Epidermal melanocyte (primary cell): ENCODE measurements at regions not wholly inside any gene's neighbourhood (a gene's known extent, or its start where the extent isn't known, plus 50 kb on each side); places are given as distances from the start of the nearest gene placed in this dataset.
A peak's percentile ranks its signal among the peaks of the same experiment; 100 is the strongest.
"Not testable (repeated sequence)": the region's sequence is repeated elsewhere in the genome, so short reads cannot be mapped to it uniquely, and the experiment has no call there.

ENCODE experiments used
- DNase-seq: peaks from one replicate; pipeline ENCODE4 v3.0.0; 2011; ENCODE audit warnings: low spot score; ENCODE audit not compliant: insufficient read length

- DNase-seq = not testable (repeated sequence)
Measured at GRCh38 chr2:95725677-95726076, 133.9 kb downstream of the TRIM43 start.

GRCh38 chr2:95727420-95727819 lies 135.6 kb downstream of the TRIM43 start:
- not testable (repeated sequence) for DNase-seq

GRCh38 chr2:95728878-95729596 lies 137.2 kb downstream of the TRIM43 start:
- peak; percentile 76 for DNase-seq

DNA sequence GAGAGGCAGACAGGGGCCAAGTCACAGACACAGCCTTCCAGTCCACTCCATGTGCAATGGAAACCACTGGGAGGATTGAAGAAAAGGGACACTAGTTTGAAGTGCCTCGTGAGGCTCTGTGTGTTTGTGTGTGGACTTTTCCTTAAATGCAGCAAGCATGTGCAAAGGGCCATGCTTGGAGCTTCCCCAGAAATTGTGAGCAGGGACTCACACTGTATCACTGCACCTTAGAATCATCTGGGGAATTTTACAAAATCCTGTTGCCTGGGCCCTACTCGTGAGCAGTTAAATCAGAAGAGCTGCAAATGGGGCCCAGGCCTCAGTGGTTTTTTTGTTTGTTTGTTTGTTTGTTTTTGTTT lies 137.8 kb downstream of the TRIM43 start:
- DNase-seq = no peak

GRCh38 chr2:95730813-95731212 lies 139.0 kb downstream of the TRIM43 start:
- DNase-seq = no peak

DNA sequence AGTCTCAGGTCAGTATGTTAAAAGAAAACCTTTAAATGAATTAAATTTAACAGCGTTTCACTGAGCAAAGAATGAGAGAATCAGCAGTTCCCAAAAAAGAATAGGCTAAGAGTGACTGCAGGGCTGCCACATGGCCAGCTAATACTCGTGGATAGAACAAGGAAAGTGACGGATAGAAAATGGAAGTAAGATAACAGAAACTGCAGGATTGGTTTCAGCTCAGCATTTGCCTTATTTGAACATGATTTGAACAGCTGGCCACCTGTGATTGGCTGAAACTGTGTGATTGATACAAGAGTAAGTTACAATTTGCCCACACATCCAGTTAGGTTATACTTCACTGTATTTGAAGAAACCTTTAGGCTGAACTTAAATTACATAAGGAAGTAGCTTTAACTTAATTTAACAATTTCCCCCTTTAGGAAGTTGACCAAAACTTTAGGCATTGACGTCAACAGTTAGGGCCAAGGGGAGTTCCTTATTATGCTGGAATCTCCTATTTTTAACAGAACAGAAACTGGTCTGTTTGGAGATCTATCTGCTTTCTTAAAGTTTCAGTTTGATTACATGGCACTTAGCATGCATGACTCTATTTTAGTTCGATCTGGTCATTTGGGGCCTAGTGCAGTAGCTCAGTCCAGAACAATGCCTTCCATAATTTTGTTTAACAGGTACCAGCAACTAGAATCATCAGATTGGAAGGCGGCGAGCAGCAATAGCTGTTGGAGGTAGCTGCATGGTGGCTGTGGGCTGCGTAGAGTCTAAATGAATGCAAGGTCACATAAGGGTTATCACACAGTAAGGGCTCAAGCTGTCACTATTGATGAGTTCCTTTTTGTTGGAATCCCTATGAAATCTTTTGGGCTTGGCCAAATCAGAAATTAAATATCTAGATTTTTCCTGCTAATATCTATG lies 143.4 kb downstream of the TRIM43 start:
- no peak for DNase-seq

DNA sequence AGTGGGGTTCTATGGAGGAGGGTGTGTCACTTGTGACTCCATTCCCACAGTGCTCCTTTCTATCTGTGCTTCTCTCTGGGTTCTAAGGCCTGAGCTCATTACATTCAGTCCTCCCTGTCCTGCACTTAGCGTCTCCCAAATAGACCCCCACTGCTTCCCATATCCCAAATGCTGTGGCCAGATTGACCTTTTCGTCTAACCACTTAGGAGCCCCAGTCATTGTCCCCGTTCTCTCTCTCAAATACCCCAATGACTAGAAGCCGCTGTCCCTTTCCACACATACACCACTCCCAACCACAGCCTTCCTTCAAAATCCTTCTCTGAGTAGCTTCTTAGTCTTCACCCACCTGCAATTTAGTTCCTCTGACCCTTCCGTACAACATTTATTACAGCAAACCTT lies 146.5 kb downstream of the TRIM43 start:
- no peak for DNase-seq

GRCh38 chr2:95752126-95752525 lies 160.3 kb downstream of the TRIM43 start:
- not testable (repeated sequence) for DNase-seq

DNA sequence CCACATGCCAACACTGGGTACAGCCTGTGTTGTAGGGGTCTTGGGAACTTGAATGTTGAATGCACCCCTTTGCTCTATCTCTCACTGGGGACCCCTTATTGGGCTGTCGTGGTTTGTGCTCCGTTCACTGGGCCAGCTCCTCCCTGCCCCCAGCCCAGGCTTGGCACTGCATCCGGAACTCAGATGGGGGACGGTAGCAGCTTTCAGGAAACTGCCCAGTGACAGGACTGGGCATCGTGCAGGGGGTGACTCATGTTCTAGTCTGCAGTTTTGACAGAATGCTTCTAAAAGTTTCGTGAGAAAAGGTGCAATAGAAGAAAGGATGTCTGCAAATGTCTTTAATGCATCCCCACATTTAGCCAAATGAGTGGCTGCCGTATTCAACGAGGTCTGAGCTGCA lies 162.0 kb downstream of the TRIM43 start:
- not testable (repeated sequence) for DNase-seq

DNA sequence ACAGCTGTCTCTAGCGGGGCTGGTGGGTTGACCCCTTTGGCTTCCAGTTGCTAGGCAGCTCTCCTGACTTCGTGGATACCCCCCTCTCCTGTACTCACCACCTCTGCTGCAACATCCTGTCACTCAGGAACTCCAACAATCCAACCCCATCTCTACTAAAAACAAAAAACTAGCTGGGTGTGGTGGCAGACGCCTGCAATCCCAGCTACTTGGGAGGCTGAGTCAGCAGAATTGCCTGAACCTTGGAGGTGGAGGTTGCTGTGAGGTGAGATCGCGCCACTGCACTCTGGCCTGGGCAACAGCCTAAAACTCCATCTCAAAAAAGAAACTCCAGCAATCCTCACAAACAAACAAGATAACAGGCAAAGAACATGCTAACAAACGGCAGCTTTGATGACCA lies 162.4 kb downstream of the TRIM43 start:
- not testable (repeated sequence) for DNase-seq

GRCh38 chr2:95754819-95755563 lies 163.2 kb downstream of the TRIM43 start:
- not testable (repeated sequence) for DNase-seq

DNA sequence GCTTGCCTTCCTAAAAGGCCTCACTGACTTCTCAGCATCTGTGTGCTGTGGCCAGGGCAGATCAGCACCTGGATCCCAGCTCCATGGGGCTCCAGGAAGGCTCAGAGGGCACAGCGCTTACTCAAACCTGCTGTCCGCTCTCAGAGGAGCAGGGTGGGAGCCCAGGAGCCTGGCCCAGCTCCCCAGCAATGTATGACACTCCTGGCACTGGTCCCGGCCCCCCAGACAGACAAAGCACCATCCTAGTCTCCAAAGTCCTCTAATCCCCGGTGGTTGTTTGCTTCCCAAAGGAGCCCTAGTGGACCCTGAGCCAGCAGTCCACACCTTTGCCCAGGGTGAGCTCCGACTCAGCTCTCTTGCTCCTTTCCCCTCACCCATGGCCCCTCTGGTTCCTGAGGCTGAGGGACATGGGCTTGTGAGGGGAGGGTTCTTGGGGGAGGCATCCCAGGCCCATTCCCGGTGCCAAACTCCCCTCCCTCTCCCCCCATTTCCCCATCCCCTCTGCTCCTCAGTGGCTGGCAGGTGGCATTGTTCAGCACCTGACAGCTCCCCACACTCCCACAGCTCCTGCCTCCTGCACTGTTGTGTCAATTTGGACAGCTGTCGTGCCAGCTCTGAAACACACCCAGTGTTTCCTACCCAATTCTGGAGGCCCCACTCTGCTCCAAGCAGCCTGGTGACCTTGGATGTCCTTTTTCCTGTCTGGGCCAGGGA lies 164.3 kb downstream of the TRIM43 start:
- not testable (repeated sequence) for DNase-seq

- DNase-seq = no peak
Measured at GRCh38 chr2:95757988-95758387, 166.2 kb downstream of the TRIM43 start.

GRCh38 chr2:95759481-95760246 lies 167.9 kb downstream of the TRIM43 start:
- DNase-seq = no peak

DNA sequence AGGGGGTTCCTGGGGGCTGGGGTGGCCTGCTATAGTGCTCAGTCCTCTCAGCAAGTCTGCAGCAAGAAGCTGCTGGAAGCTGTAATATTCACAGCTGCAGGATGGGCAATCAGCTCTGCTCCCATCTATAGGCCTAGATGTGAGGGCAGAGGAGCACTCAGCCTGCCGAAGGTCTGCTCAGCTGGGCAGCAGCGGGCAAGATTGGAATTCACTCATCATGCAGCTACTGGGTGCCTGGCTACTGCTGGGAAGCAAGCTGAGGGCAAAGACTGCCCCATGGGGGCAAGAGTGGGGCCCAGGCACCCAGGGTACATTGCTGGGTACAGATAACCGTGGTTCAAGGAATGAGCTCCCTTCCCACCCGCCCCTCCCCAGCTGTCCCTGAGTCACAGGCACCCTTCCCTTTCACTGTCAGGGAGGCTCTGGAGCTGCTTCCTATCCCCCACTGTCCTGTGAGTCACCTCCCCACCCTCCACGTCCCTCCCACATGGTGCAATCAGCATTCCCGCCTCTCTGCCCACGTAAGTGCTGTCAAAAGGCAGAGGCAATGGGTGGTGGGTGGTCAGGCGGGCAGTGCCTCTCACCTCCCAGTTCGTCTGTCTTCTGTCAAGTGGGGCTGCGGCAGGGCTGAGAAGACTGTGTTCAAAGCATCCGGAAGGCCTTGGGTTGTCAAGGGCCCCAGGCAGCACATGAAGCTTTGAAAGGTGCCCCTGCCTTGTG lies 169.2 kb downstream of the TRIM43 start:
- no peak for DNase-seq

GRCh38 chr2:95761556-95761955 lies 169.8 kb downstream of the TRIM43 start:
- no peak for DNase-seq

DNA sequence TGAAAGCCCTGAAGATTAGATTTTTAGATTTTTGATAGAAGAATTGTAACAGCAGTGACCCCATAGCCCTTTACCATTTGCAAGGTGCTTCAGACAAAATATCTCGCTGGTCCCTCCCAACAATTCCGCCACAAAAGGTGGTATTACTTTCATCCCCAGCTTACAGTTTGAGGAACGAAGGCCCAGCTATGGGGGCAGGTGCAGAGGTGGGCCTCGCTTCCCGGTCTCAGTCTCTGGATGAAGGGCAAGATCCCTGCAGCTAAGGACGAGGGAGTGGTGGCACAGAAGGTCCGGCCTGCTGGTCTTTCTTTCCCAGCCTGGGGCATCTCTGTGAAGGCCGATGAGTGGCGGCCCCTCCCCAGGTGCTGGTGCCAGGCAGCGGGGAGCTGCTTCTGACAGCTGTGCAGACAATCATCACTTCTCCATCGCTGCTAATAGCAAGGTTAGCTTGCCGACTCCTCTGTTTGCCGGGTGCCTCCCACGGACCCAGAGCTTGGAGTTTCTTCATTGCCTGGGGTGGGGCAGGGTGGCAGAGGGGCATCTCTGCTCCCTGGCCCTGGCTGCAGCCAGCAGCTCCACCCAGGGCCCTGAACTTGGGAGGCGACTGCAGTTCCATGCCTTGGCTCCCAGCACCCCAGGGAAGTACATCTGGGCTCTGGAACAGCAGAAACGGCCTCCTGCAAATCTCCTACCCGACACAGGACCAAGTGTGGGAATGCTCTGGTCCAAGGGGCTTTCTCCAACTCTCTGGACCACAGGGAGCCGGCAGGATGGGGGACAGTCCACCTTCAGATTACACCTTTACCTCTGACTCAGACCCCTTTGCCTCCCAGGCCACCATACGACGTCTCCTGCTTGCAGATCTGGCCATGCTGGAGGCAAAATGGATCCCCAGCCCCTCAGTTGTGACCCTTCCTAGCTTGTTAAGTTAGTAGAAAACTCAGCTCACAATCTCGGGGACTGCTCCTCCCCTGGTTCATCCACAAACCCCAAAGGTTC lies 170.5 kb downstream of the TRIM43 start:
- DNase-seq = not testable (repeated sequence)

GRCh38 chr2:95763074-95763473 lies 171.3 kb downstream of the TRIM43 start:
- DNase-seq = not testable (repeated sequence)
